ENCODE measurements at regions not wholly inside any gene's neighbourhood (a gene's known extent, or its start where the extent isn't known, plus 50 kb on each side); places are given as distances from the start of the nearest gene placed in this dataset.

DNA sequence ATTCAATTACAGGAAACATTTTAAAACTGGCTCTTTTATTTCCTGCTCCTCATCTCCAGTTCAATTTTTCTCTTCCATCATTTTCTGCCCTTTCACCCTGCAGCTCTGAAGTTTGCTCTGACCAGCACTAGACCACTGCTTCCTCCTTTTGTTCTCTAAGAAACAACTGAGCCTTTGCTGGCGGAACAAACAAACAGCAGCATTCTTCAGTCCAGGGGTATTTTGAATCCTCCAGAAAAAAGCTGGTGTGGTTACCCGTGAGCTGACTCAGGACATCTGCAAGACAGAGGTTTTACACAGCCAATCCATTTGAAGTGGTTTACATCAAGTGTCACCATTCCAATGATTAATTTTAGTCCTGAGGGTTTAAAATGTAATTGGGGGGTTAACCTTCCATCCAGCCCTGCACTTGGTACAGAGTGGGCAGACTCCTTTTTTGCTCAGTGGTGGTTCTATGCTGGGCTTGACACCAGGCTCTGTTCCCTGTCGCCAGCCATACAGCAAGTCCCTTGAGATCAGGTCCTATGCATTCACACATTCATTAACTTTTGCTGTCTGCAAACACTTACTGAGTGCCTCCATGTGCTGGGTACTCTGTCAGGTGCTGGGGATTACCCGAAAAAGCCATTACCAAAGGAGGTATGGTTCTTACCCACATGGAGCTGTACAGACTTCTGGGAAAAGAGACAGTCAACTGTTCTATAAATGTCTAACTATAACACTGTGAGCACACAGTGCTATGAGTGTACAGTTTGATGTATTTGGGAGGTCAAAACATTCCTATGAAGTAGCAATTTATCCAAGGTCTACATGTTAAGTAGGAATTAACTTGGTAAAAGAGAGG lies 909.4 kb upstream of the GYPC start:
- TF ChIP-seq, protein P1, sequence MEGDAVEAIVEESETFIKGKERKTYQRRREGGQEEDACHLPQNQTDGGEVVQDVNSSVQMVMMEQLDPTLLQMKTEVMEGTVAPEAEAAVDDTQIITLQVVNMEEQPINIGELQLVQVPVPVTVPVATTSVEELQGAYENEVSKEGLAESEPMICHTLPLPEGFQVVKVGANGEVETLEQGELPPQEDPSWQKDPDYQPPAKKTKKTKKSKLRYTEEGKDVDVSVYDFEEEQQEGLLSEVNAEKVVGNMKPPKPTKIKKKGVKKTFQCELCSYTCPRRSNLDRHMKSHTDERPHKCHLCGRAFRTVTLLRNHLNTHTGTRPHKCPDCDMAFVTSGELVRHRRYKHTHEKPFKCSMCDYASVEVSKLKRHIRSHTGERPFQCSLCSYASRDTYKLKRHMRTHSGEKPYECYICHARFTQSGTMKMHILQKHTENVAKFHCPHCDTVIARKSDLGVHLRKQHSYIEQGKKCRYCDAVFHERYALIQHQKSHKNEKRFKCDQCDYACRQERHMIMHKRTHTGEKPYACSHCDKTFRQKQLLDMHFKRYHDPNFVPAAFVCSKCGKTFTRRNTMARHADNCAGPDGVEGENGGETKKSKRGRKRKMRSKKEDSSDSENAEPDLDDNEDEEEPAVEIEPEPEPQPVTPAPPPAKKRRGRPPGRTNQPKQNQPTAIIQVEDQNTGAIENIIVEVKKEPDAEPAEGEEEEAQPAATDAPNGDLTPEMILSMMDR (IDR thresholded peaks at IDR 0.05), result no peak
- TF ChIP-seq POLR2AphosphoS5 (IDR thresholded peaks at IDR 0.05), result no peak
- no peak for TF ChIP-seq EP300 (IDR thresholded peaks at IDR 0.05)
